OCI-LY3 (cell line): ENCODE measurements at regions not wholly inside any gene's neighbourhood (a gene's known extent, or its start where the extent isn't known, plus 50 kb on each side); places are given as distances from the start of the nearest gene placed in this dataset.

ENCODE experiments used
- CTCF ChIP-seq: fragments of 200-600, 300-600 bp; sonication (generic); IDR thresholded peaks from 2 replicates; pipeline ENCODE4 v1.5.1; 2014; ENCODE audit warnings: antibody characterized with exemption, low read length, low read depth
- EZH2phosphoT487 ChIP-seq: fragments of 200-600 bp; shearing (Covaris generic); IDR thresholded peaks from 2 replicates; pipeline ENCODE4 v1.6.1; 2018; ENCODE audit warnings: antibody characterized with exemption, mixed run types, low read depth

GRCh38 chr3:103067963-103068362, 633.1 kb downstream of the ZPLD1 start:
- no peak for TF ChIP-seq CTCF
- TF ChIP-seq EZH2phosphoT487, result no peak
